ENCODE measurements at regions not wholly inside any gene's neighbourhood (a gene's known extent, or its start where the extent isn't known, plus 50 kb on each side); places are given as distances from the start of the nearest gene placed in this dataset.

DNA sequence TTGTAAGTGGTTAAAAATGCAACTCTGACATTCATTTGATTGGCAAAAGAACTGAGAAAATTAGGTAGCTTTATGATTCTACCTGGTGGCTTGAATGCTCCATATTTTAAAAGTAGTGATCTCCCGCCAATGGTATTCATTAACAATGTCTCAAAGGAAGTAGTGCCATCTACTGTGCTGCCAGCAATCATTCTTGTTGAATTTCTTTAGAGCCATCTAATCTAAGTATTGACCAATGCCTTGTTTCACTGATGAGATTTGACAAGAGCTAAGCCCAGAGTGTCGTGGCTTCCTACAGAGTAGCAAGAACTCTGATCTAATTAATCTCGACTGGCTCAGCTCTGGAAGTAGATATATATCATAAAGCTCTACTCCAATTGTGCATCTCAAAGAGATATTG lies 696.7 kb downstream of the C6orf118 start:
- TF ChIP-seq POLR2AphosphoS5 (IDR thresholded peaks at IDR 0.05; ENCODE audit: low read depth, low read length), result no peak
- TF ChIP-seq FOXP2 (optimal IDR thresholded peaks at IDR 0.05; ENCODE audit: borderline replicate concordance, extremely low read depth, extremely low read length, insufficient read depth), result no peak
- TF ChIP-seq TAF1 (IDR thresholded peaks at IDR 0.05; ENCODE audit: borderline replicate concordance, insufficient read depth, low read length), result no peak
